HEK293 (cell line): ENCODE measurements at regions not wholly inside any gene's neighbourhood (a gene's known extent, or its start where the extent isn't known, plus 50 kb on each side); places are given as distances from the start of the nearest gene placed in this dataset.

Experiments
- REPIN1 ChIP-seq: fragments of 450-650 bp; formaldehyde crosslinking; IDR thresholded peaks from 2 replicates; pipeline ENCODE4 v1.5.1; 2017; ENCODE audit warnings: missing biosample characterization, missing genetic modification characterization, low read depth
- YY1 ChIP-seq: fragments of 450-650 bp; formaldehyde crosslinking; IDR thresholded peaks from 2 replicates; pipeline ENCODE4 v1.5.1; 2018; ENCODE audit warnings: missing biosample characterization, missing genetic modification characterization
- ZNF362 ChIP-seq: fragments of 450-650 bp; formaldehyde crosslinking; IDR thresholded peaks from 2 replicates; pipeline ENCODE4 v1.5.1; 2016; ENCODE audit warnings: missing biosample characterization, missing genetic modification characterization
- TF ChIP-seq, protein P1 (sequence below): fragments of 450-650 bp; formaldehyde crosslinking; IDR thresholded peaks from 2 replicates; pipeline ENCODE4 v1.5.1; 2016; ENCODE audit warnings: missing biosample characterization, missing genetic modification characterization

DNA sequence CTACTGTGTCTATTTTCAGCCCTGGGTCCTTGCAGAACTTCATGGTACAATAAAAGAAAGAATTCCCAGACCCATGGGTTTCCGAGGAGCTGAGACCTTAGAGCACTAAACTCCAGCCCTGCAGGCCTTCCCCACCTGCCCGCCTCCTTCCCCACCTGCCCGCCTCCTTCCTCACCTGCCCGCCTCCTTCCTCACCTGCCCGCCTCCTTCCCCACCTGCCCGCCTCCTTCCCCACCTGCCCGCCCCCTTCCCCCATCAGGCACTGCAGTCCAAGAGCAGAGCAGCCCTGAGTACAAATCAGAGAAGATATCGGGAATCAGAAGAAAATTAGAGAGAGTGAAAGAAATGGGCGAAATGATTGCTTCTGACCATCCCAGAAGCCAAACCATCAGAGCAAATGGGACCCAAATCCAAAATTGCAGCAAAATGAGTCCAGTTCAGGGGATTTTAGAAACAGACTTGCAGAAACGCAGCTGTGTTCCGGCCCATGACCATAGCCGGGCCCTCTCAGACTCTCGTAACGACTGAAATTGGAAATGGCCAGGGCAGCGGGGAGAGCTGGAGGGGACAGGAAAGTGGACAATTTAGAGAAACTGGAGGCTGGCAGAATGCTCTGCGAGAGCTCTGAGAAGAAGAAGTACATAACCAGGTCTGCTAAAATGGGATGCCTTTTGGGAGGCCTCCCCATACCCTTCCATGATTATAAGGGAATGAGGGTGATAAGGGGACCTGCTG lies 568.4 kb downstream of the TCERG1L start:
- TF ChIP-seq ZNF362 (tag by site-specific recombination), result no peak
- no peak for TF ChIP-seq REPIN1
- TF ChIP-seq, protein P1, sequence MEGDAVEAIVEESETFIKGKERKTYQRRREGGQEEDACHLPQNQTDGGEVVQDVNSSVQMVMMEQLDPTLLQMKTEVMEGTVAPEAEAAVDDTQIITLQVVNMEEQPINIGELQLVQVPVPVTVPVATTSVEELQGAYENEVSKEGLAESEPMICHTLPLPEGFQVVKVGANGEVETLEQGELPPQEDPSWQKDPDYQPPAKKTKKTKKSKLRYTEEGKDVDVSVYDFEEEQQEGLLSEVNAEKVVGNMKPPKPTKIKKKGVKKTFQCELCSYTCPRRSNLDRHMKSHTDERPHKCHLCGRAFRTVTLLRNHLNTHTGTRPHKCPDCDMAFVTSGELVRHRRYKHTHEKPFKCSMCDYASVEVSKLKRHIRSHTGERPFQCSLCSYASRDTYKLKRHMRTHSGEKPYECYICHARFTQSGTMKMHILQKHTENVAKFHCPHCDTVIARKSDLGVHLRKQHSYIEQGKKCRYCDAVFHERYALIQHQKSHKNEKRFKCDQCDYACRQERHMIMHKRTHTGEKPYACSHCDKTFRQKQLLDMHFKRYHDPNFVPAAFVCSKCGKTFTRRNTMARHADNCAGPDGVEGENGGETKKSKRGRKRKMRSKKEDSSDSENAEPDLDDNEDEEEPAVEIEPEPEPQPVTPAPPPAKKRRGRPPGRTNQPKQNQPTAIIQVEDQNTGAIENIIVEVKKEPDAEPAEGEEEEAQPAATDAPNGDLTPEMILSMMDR (tag by site-specific recombination), result no peak
- TF ChIP-seq YY1 (tag by site-specific recombination), result no peak
